ENCODE measurements at regions not wholly inside any gene's neighbourhood (a gene's known extent, or its start where the extent isn't known, plus 50 kb on each side); places are given as distances from the start of the nearest gene placed in this dataset.

DNA sequence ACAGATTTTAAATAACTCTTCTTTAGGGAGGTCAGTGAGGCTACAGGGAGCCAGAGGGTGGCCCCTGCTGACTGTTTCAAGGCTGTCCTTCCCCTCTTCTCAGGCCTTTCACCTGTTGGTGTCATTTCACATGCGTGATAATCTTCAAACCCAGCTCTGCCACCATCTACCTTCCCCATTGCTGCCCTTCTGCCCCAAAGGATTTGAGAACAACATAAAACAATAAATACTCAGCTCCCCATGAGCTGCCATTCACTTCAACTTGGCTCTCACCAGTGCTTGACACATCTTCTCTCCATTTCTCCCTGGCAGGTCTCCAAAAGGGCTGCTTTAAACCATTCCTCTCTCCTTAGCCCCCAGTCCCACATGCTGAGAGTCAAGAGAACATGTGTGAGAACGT, 75.5 kb upstream of the PALM2AKAP2 start:
- TF ChIP-seq CTCF (conservative IDR thresholded peaks at IDR 0.05 in 1 of 2, IDR thresholded peaks at IDR 0.05 in 1 of 2; ENCODE audit: extremely low read depth in 1 of 2, insufficient read depth in 1 of 2, low read depth in 1 of 2, low read length in 2 of 2) (no peak), EZH2 (IDR thresholded peaks at IDR 0.05; ENCODE audit: borderline replicate concordance, low read length) (no peak)
